HG03196 (cell line): ENCODE measurements at regions not wholly inside any gene's neighbourhood (a gene's known extent, or its start where the extent isn't known, plus 50 kb on each side); places are given as distances from the start of the nearest gene placed in this dataset.
A peak's percentile ranks its signal among the peaks of the same experiment; 100 is the strongest.

ENCODE experiments used
- ATAC-seq: cut with Tn5 transposase; IDR thresholded peaks from one replicate; pipeline ENCODE4 v1.9.1; 2021; ENCODE audit not compliant: unreplicated experiment

GRCh38 chr6:113796038-113796437, 61.1 kb upstream of the MARCKS start:
- ATAC-seq: no peak

DNA sequence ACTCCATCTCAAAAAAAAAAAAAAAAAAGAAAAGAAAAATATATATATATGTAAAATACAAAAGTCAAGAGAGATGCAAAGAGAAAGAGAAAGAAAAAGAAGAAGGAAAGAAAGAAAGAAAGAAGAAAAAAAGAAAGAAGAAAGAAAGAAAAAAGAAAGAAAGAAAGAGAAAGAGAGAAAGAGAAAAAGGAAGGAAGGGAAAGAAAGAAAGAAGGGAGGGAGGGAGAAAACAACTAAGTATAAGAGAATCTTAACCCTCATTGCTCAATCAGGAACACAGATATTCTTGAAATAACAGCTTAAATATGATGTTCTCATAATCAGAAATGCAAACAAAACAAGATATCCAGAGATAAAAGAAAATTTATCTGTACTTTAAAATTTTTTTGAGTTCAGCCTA, 54.4 kb upstream of the MARCKS start:
- no peak for ATAC-seq

GRCh38 chr6:113805173-113805790, 51.9 kb upstream of the MARCKS start:
- ATAC-seq: peak; percentile 95

GRCh38 chr6:113805811-113806495, 51.2 kb upstream of the MARCKS start:
- no peak for ATAC-seq
